Endothelial cell of umbilical vein (primary cell): ENCODE measurements at regions not wholly inside any gene's neighbourhood (a gene's known extent, or its start where the extent isn't known, plus 50 kb on each side); places are given as distances from the start of the nearest gene placed in this dataset.

Experiments used
- CTCF ChIP-seq, 2 donors: IDR thresholded peaks; 1 replicate in 1 of 2; 2 replicates in 1 of 2; pipeline ENCODE4 v1.5.1; 2011; ENCODE audit warnings: low read length in 2 of 2, mild to moderate bottlenecking in 2 of 2, moderate library complexity in 2 of 2, control low read depth in 1 of 2, inconsistent platforms in 1 of 2, low read depth in 1 of 2; ENCODE audit not compliant: insufficient read depth in 1 of 2; ENCODE audit errors: extremely low read depth in 1 of 2
- EZH2 ChIP-seq: IDR thresholded peaks from 2 replicates; pipeline ENCODE4 v1.6.1; 2012; ENCODE audit warnings: borderline replicate concordance, low read depth, mild to moderate bottlenecking, moderate library complexity, low read length, inconsistent platforms; ENCODE audit not compliant: severe bottlenecking
- FOS ChIP-seq: IDR thresholded peaks from 2 replicates; pipeline ENCODE4 v1.6.1; 2011; ENCODE audit warnings: mild to moderate bottlenecking, low read length, moderate library complexity, borderline replicate concordance; ENCODE audit not compliant: insufficient read depth
- JUN ChIP-seq: IDR thresholded peaks from 2 replicates; pipeline ENCODE4 v1.6.1; 2011; ENCODE audit warnings: borderline replicate concordance, low read depth; ENCODE audit not compliant: insufficient read length, insufficient read depth
- MAX ChIP-seq: IDR thresholded peaks from 2 replicates; pipeline ENCODE4 v1.6.1; 2011; ENCODE audit not compliant: insufficient read depth, insufficient read length
- MYC ChIP-seq: IDR thresholded peaks from one replicate; pipeline ENCODE4 v1.6.1; 2011; ENCODE audit warnings: mild to moderate bottlenecking, low read depth, low read length
- POLR2A ChIP-seq: IDR thresholded peaks from 2 replicates; pipeline ENCODE4 v1.6.1; 2012; ENCODE audit warnings: low read depth, mild to moderate bottlenecking, control low read depth, low read length
- POLR2AphosphoS5 ChIP-seq: IDR thresholded peaks from 2 replicates; pipeline ENCODE4 v1.6.1; 2012; ENCODE audit warnings: low read depth, mild to moderate bottlenecking, control low read depth, low read length, moderate library complexity; ENCODE audit not compliant: insufficient read depth

DNA sequence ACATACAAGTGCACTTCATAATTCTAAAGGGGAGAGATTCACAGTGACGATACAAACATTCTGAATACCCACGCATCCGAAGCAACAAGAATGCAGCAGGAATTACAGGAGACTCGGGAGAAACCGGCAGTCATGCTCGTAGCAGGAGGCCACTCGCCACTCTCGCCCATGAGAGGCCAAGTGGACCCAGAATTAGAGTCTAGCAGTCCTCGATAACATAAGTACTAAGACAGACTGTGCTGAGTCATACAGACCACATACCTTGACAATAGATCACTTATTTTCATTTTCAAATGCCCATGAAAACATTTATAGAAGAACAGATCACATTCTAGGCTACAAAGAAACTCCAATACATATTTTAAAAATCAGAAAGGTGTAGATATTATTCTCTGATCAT, 299.1 kb upstream of the TSHZ3 start:
- TF ChIP-seq POLR2A (no peak), CTCF (IDR thresholded peaks at IDR 0.05; ENCODE audit: extremely low read depth in 1 of 2, insufficient read depth in 1 of 2, low read depth in 1 of 2, low read length in 2 of 2) (no peak), POLR2AphosphoS5 (no peak), EZH2 (no peak), MAX (no peak), MYC (no peak), FOS (no peak), JUN (no peak)
